CD1c-positive myeloid dendritic cell (primary cell): ENCODE measurements at regions not wholly inside any gene's neighbourhood (a gene's known extent, or its start where the extent isn't known, plus 50 kb on each side); places are given as distances from the start of the nearest gene placed in this dataset.
A peak's percentile ranks its signal among the peaks of the same experiment; 100 is the strongest.

Experiments used
- DNase-seq: peaks from one replicate; pipeline ENCODE4 v3.0.0-alpha.2; 2016; ENCODE audit errors: extremely low spot score

GRCh38 chr12:115577401-115577800, 700.1 kb downstream of the MED13L start:
- no peak for DNase-seq

DNA sequence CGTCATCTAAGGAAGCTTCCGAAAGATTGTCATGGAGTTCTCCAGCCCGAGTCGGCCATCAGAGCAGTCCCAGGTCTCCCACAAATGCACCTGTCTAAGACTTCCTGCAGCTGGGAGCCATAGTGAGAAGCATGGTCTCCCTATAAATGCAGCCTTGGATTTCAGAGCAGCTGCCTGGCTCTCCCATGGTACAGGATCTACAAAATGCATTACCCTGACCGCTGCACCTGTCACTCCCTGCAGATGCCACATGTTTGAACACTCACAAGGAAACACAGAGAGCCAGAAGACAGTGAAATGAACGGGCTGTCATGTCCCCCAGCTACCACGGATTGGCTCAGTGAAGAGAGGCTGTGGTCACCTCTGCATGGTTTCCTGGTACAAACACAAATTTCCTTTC, 702.7 kb downstream of the MED13L start:
- no peak for DNase-seq

DNA sequence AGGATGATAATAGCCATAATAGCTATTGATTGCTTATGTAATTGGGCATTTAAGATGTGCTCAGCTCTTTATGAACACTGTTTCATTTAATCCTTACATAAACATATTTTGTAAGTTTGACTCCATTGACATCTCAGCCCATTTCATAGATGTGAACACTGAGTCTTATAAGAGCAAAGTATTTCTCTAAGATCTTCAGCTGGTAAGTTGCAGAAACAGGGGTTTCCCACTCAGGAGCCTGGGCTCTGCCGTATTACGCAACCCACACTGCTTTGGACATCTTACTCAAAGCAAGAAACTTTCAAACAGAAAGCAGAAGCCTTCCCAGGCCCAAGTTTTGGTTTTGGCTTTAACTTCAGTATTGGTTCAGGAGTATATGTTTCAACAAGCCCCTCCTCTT, 705.1 kb downstream of the MED13L start:
- peak; percentile 2 for DNase-seq

DNA sequence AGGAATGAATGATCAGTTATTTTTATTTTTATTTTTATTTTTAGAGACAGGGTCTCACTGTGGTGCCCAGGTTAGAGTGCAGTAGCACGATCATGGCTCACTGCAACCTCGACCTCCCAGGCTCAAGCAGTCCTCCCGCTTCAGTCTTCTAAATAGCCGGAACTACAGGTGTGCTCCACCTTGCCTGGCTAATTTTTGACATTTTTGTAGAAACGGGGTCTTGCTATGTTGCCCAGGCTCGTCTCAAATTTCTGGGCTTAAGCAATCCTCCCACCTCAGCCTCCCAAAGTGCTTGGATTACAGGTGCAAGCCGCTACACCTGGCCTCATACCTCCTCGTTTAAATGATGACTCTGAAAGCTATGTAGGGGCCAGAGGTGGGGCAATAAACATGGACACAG, 706.0 kb downstream of the MED13L start:
- no peak for DNase-seq

- no peak for DNase-seq
These were observed 706.5 kb downstream of the MED13L start for GRCh38 chr12:115571027-115571426.

- DNase-seq: no peak
These were observed 707.3 kb downstream of the MED13L start for GRCh38 chr12:115570069-115570777.

DNA sequence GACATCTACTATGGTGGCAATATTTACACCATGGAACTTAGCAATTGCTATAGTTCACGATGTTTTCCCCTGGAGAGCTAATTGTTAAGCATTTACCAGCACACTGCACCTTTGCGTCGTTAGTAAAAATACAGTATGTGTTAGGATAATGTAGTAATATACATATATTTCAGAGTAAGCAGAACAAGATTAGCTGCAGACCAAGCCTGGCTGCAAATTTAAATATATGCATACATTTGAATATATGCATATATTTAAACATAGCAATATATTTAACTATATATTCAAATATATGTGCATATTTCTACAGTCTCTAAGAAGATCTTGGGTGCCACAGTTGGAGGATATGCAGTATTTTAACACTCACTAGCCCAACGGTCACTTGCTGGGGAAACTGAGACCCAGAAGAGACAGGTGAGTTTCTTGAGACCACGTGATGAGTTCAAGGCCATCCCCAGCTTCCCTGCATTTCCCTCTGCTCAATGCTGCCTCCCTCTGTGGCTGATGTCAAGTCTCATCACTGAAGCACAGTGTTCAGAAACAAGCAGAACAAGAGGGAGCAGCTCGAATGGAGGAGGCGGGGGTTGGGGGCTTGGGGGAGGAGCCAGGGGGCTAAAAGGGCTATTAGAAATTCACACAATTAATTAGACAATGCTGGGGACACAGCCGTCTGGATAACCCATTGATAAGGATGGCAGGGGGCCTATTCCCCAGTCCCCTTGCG, 708.0 kb downstream of the MED13L start:
- DNase-seq: no peak

- DNase-seq: no peak
These were observed 719.2 kb downstream of the MED13L start for GRCh38 chr12:115558281-115558680.

DNA sequence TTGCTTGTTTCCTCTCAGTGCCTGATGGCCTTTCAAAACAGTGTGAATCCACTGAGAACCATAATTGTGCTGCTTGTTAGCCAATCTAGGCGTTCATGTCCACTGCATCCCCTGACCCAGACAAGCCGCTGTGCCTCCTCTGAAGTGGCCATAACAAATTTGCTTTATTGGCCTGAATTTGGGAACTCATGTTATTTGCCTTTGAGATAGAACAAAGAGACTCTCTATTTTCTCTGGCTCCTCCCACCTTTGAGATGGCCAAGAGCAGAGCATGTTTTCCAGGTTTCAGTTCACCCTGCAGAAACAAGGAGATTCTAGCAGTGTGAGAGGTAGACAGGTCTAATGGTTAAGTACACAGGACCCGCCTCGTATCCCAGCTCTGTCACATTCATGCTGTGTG, 723.9 kb downstream of the MED13L start:
- no peak for DNase-seq

- DNase-seq: no peak
These were observed 734.2 kb downstream of the MED13L start for GRCh38 chr12:115543269-115543668.

- DNase-seq: no peak
These were observed 734.8 kb downstream of the MED13L start for GRCh38 chr12:115542656-115543055.

GRCh38 chr12:115541891-115542421, 735.5 kb downstream of the MED13L start:
- DNase-seq: no peak

DNA sequence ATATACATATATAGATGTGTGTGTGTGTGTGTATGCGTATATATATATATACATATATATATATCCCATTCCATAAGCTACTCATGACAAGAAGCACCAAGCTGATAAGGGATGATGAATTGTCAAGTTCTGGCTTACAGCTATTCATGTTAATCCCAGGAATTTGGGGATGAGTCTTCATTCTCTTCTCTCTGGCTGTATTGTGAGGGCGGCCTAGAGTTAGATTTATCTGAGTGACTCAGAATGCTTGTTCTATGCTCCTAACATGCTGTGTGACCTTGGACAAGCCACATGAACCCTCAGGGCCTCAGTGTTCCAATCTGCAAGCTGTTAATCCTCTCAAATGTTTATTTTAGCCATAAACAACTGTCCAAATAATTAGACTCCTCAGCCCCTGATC, 749.0 kb downstream of the MED13L start:
- no peak for DNase-seq

- no peak for DNase-seq
These were observed 755.6 kb downstream of the MED13L start for GRCh38 chr12:115521771-115522409.

GRCh38 chr12:115519887-115520286, 757.6 kb downstream of the MED13L start:
- DNase-seq: no peak

GRCh38 chr12:115519359-115519758, 758.1 kb downstream of the MED13L start:
- no peak for DNase-seq

DNA sequence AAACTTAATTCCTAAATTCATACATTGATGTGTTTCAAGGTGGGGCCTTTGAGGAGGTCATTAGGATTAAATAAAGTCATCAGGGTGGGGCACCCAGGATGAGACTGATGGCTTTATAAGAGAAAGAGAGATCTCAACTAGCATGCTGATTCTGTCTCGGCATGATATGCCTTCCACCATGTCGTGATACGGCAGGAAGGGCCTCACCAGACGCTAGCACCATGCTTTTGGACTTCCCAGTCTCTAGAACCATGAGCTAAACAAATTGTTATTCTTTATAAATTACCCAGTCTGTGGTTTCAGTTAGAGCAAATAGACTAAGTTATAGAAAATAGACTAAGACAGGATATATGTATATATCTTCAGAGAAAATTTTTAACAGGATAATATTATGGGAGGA, 759.6 kb downstream of the MED13L start:
- no peak for DNase-seq

- DNase-seq: no peak
These were observed 765.3 kb downstream of the MED13L start for GRCh38 chr12:115511986-115512711.

- no peak for DNase-seq
These were observed 766.2 kb downstream of the MED13L start for GRCh38 chr12:115511305-115511704.

DNA sequence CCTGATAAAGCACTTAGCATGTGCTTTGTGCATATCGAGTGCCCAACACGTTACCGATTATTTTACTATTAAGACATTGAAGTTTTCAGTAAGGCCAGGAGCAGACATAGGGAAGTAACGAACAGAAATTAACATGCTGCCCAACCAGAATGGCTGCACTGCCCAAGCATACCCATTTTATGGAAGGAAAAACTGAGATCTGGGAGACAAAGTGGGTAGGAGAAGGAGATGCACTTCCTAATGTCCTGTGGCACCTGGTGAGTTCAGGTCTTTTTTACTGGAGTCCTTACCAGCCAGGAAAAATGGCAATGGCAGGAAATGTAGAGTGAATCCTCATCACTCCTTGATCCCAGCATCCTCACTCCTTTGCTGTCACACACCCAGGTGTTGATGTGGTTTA, 768.5 kb downstream of the MED13L start:
- no peak for DNase-seq

DNA sequence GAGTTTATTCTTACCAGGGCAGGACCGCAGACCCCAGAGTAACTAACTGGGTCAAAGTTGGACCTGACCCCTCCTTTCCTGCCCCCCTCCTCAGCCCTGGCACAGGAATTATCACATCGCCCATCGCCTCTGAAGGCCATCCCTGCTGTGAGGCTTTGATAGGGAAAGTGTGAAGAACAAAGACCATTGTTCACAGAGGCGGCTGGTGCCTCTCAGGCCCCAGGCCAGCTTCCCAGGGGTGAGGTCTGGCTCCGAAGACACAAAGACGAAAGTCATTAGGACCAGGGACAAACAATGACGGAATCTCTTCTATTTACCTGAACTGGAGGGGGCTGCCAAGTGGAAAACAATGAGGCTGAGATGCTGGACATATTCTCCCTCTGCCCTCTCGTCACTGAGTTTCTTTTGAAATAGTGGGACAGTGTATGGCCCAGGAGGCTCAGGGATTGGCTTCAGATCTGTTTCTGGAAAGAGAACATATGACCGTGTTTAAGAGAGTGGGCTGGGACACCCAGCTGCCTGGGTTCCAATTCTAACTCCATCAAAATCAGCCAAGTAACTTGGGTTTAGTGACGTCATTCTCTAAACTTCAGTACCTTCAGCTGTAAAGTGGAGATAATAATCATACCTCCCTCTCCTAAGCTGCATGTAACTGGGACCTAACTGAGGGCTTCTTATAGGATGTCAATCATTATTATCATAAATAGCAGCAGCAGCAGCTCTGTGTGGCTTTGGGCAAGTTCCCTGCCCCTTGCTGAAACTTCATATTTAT, 769.4 kb downstream of the MED13L start:
- no peak for DNase-seq
